Pancreas (tissue), 10 donors: ENCODE measurements at regions not wholly inside any gene's neighbourhood (a gene's known extent, or its start where the extent isn't known, plus 50 kb on each side); places are given as distances from the start of the nearest gene placed in this dataset.

Source experiments
- ATAC-seq, 4 donors: fragments of 200-7000 bp; cut with Tn5 transposase; one replicate each; pipeline versions ENCODE4 v1.8.0 to v1.9.1; 2020; ENCODE audit warnings: mild to moderate bottlenecking in 4 of 4, moderate library complexity in 4 of 4
- DNase-seq, 6 donors: peaks; one replicate each; pipeline ENCODE4 v3.0.0-alpha.2; 2020
- FAIRE-seq: peaks from 2 replicates; lab custom pipeline; 2012; peaks lifted over from hg19 to GRCh38; lab: Jason Lieb, UNC
- H3K27ac ChIP-seq, 4 donors: fragments of 200-600 bp; sonication (generic); 1 replicate in 3 of 4; 2 replicates in 1 of 4; pipeline versions ENCODE4 v1.5.0 to v1.8.0; 2020
- H3K27me3 ChIP-seq, 4 donors: fragments of 200-600 bp; one replicate each; pipeline ENCODE4 v1.8.0; 2021
- H3K36me3 ChIP-seq, 3 donors: fragments of 200-600 bp; sonication (generic) in 1 of 3; one replicate each; pipeline versions ENCODE4 v1.5.0 to v1.8.0; 2020 to 2021
- H3K4me1 ChIP-seq, 3 donors: fragments of 200-600 bp; one replicate each; pipeline ENCODE4 v1.8.0; 2021
- H3K4me3 ChIP-seq, 4 donors: fragments of 200-600 bp; sonication (generic) in 2 of 4; one replicate each; pipeline versions ENCODE4 v1.5.0 to v1.8.0; 2020 to 2021
- H3K9me3 ChIP-seq, 4 donors: fragments of 200-600 bp; one replicate each; pipeline ENCODE4 v1.8.0; 2021
- CTCF ChIP-seq, 4 donors: fragments of 200-600 bp; sonication (generic) in 3 of 4; IDR thresholded peaks; one replicate each; pipeline versions ENCODE4 v1.5.0 to v1.8.0; 2021; ENCODE audit warnings: antibody characterized with exemption in 4 of 4
- WGBS, 2 donors: extraction: QIAGEN DNeasy Blood & Tissue Kit; methylation state at CpG; one replicate each; pipeline ENCODE4 v1.1.7; 2013; 5-methylcytosine and 5-hydroxymethylcytosine counted together
- intact Hi-C, 3 donors: fragments of 100-400 bp; cut with DNase I; formaldehyde crosslinking; loops; one replicate each; pipeline versions ENCODE4 v1.11.1 to v1.14.2; 2022
- donor health status: healthy with polysubstance abuse.
- donor health status: DM: no; HTN: no; CAD: no; lungs with moderate emphysema.
- donor health status: DM: no; HTN: no; CAD: no.
- donor health status: control.
- donor health status: control.
- donor health status: Bipolar disorder and iron deficiency.
- donor health status: DM: yes; HTN: yes; CAD: no.
- donor health status: DM: no; HTN: no; CAD: no.
- donor health status: DM: no; HTN: no; CAD: no.
- donor health status: DM: yes; HTN: yes; CAD: no.

- WGBS, 2 donors: 62 to 73% methylated on average over 5 of the region's 5 CpGs
Observed at GRCh38 chr10:129046962-129047361, 420.1 kb upstream of the MGMT start.

GRCh38 chr10:129047600-129047999 is 419.4 kb upstream of the MGMT start:
- WGBS, 2 donors: 61 to 70% methylated on average over 3 of the region's 3 CpGs
- no peaks in the 10 kb centered on the region for H3K9me3 ChIP-seq
- intact Hi-C loops: no loop called here
- TF ChIP-seq CTCF (IDR thresholded peaks at IDR 0.05): no peak
- no peak overlapping the region for H3K27ac ChIP-seq
- H3K36me3 ChIP-seq: no peaks in the 10 kb centered on the region
- no peak for FAIRE-seq
- no peak for DNase-seq
- no peak overlapping the region for H3K4me3 ChIP-seq
- H3K4me1 ChIP-seq: no peaks in the 10 kb centered on the region
- ATAC-seq: no peak
- peaks cover 0 to 4% (median 2%) of the 10 kb centered on the region in 4 donors for H3K27me3 ChIP-seq

More at GRCh38 chr10:129046962-129047361, 420.1 kb upstream of the MGMT start:
- DNase-seq (no peak), FAIRE-seq (no peak), ATAC-seq (no peak)
- Histone ChIP-seq H3K4me3 (no peak overlapping the region), H3K36me3 (no peaks in the 10 kb centered on the region), H3K4me1 (no peaks in the 10 kb centered on the region), H3K27ac (no peak overlapping the region), H3K27me3 (peaks cover 0 to 4% (median 2%) of the 10 kb centered on the region in 4 donors), H3K9me3 (no peaks in the 10 kb centered on the region)
- intact Hi-C loops: no loop called here
- no peak for TF ChIP-seq CTCF (IDR thresholded peaks at IDR 0.05)

GRCh38 chr10:129048513-129048912 is 418.5 kb upstream of the MGMT start:
- Histone ChIP-seq H3K27me3 (peaks cover 0 to 4% (median 2%) of the 10 kb centered on the region in 4 donors), H3K4me1 (no peaks in the 10 kb centered on the region), H3K27ac (no peak overlapping the region), H3K36me3 (no peaks in the 10 kb centered on the region), H3K9me3 (no peaks in the 10 kb centered on the region), H3K4me3 (no peak overlapping the region)
- intact Hi-C loops: no loop called here
- no peak for TF ChIP-seq CTCF (IDR thresholded peaks at IDR 0.05)
- ATAC-seq (no peak), FAIRE-seq (no peak), DNase-seq (no peak)
- WGBS, 2 donors: 68 to 73% methylated on average over 12 of the region's 12 CpGs

- Histone ChIP-seq H3K9me3 (no peaks in the 10 kb centered on the region), H3K4me3 (no peak overlapping the region), H3K36me3 (no peaks in the 10 kb centered on the region), H3K27ac (no peak overlapping the region), H3K4me1 (no peaks in the 10 kb centered on the region), H3K27me3 (no peaks in the 10 kb centered on the region)
- no peak for FAIRE-seq
- no peak for ATAC-seq
- intact Hi-C loops: no loop called here
- WGBS, 2 donors: 47 to 49% methylated on average over 7 of the region's 7 CpGs
- no peak for TF ChIP-seq CTCF (IDR thresholded peaks at IDR 0.05)
- DNase-seq: no peak
Observed at GRCh38 chr10:129049501-129049900, 417.5 kb upstream of the MGMT start.

GRCh38 chr10:129055225-129055624 is 411.8 kb upstream of the MGMT start:
- no peaks in the 10 kb centered on the region for H3K9me3 ChIP-seq
- ATAC-seq (no peak), FAIRE-seq (no peak), DNase-seq (no peak)
- TF ChIP-seq CTCF (IDR thresholded peaks at IDR 0.05): no peak
- no peak overlapping the region for H3K4me3 ChIP-seq
- H3K36me3 ChIP-seq: no peaks in the 10 kb centered on the region
- H3K27ac ChIP-seq: no peak overlapping the region
- intact Hi-C loops: no loop called here
- H3K27me3 ChIP-seq: no peaks in the 10 kb centered on the region
- 57 to 70% methylated on average over 9 of the region's 9 CpGs for WGBS, 2 donors
- no peaks in the 10 kb centered on the region for H3K4me1 ChIP-seq
